BLaER1 treated with 17β-estradiol and CSF1 and Interleukin-3, amounts not matched to agents 10 nM and 100 nM (cell line): ENCODE measurements at regions not wholly inside any gene's neighbourhood (a gene's known extent, or its start where the extent isn't known, plus 50 kb on each side); places are given as distances from the start of the nearest gene placed in this dataset.

Source experiments
- H3K27ac ChIP-seq, 11 experiments: shearing (Covaris generic); formaldehyde crosslinking; 2 replicates each; pipeline ENCODE4 v1.8.1; 2022
- H3K27me3 ChIP-seq, 11 experiments: shearing (Covaris generic); formaldehyde crosslinking; 2 replicates each; pipeline ENCODE4 v1.8.1; 2022
- H3K36me3 ChIP-seq, 11 experiments: shearing (Covaris generic); formaldehyde crosslinking; 2 replicates each; pipeline ENCODE4 v1.8.1; 2022
- H3K4me1 ChIP-seq, 10 experiments: shearing (Covaris generic); formaldehyde crosslinking; 2 replicates each; pipeline ENCODE4 v1.8.1; 2022
- H3K4me2 ChIP-seq, 11 experiments: shearing (Covaris generic); formaldehyde crosslinking; 2 replicates each; pipeline ENCODE4 v1.8.1; 2022
- H3K4me3 ChIP-seq, 10 experiments: shearing (Covaris generic); formaldehyde crosslinking; 2 replicates each; pipeline ENCODE4 v1.8.1; 2022
- H3K9ac ChIP-seq, 11 experiments: shearing (Covaris generic); formaldehyde crosslinking; 2 replicates each; pipeline ENCODE4 v1.8.1; 2022
- H3K9me3 ChIP-seq, 11 experiments: shearing (Covaris generic); formaldehyde crosslinking; replicated peaks in 1 of 11; 2 replicates each; pipeline ENCODE4 v1.8.1; 2022
- H4K20me1 ChIP-seq, 11 experiments: shearing (Covaris generic); formaldehyde crosslinking; 2 replicates each; pipeline ENCODE4 v1.8.1; 2022
- Cebpa-rat ChIP-seq, 11 experiments: shearing (Covaris generic); IDR thresholded peaks; 2 replicates each; pipeline ENCODE4 v1.8.1; 2022

DNA sequence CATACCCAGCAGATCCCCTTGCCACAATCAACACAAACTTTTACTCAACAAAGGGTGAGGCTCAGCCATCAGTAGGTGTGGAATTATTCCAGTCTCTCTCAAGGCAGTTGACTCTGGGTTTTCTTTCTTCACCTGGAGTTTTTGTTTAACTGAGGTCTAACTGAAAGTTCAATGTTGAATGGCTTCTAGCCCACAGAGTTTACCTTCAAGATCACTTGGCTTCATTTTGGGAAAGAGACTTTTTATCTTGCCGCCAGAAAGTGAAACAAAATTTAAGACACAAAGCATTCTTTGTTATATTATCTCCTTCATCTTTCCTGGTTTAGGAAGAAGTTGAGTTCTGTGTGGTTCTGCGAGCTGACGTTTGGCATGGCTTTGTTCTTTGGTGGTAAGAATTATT, 83.8 kb upstream of the RASGEF1B start:
- Histone ChIP-seq H3K4me2 (no peak overlapping the region), H3K36me3 (no peaks in the 10 kb centered on the region), H3K27me3 (no peaks in the 10 kb centered on the region), H4K20me1 (no peaks in the 10 kb centered on the region), H3K9me3 (no peaks in the 10 kb centered on the region; a peak in 4 of 22 replicates), H3K27ac (no peak overlapping the region), H3K4me3 (no peak overlapping the region), H3K4me1 (peaks cover 9 to 24% (median 15%) of the 10 kb centered on the region in 10 experiments; a peak in 19 of 20 replicates), H3K9ac (no peak overlapping the region)
- TF ChIP-seq Cebpa-rat (IDR thresholded peaks at IDR 0.05), result no peak

DNA sequence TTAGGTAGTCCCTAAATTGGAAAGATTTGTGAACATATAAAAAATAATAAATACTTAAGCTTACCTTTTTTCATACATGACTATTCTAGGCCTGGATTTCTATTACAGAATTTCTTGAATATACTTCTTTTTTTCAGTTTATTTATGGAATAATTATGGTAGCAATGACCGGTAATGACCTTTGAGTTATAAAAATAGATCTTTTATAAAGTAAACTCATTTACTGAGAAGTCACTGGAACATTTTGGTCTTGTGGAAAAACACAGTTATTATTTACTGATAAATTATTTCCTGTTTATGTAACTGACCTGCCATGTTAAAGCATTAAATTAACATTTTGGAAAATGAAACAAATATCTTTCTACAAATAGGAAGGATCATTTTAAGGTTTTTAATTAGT, 80.4 kb upstream of the RASGEF1B start:
- no peak overlapping the region for H3K4me3 ChIP-seq
- no peaks in the 10 kb centered on the region for H3K27me3 ChIP-seq
- no peaks in the 10 kb centered on the region; a peak in 2 of 22 replicates for H3K9me3 ChIP-seq
- H3K36me3 ChIP-seq, result no peaks in the 10 kb centered on the region
- peak overlapping the region in 1 of 11 experiments; percentile 71; a peak in 1 of 22 replicates for H3K4me2 ChIP-seq
- H4K20me1 ChIP-seq, result no peaks in the 10 kb centered on the region
- no peak overlapping the region for H3K27ac ChIP-seq
- no peak overlapping the region for H3K9ac ChIP-seq
- H3K4me1 ChIP-seq, result peaks cover 7 to 12% (median 9%) of the 10 kb centered on the region in 10 experiments; a peak in 17 of 20 replicates
- TF ChIP-seq Cebpa-rat (IDR thresholded peaks at IDR 0.05), result no peak

GRCh38 chr4:81550388-81550859, 78.7 kb upstream of the RASGEF1B start:
- no peak overlapping the region for H3K4me3 ChIP-seq
- H3K9ac ChIP-seq, result no peak overlapping the region
- H3K27me3 ChIP-seq, result no peaks in the 10 kb centered on the region
- no peak overlapping the region for H3K27ac ChIP-seq
- H3K4me2 ChIP-seq, result no peak overlapping the region
- TF ChIP-seq Cebpa-rat (IDR thresholded peaks at IDR 0.05), result no peak
- H4K20me1 ChIP-seq, result no peaks in the 10 kb centered on the region
- H3K4me1 ChIP-seq, result peaks cover 7 to 12% (median 9%) of the 10 kb centered on the region in 10 experiments; a peak in 17 of 20 replicates
- no peaks in the 10 kb centered on the region; a peak in 2 of 22 replicates for H3K9me3 ChIP-seq
- H3K36me3 ChIP-seq, result no peaks in the 10 kb centered on the region

DNA sequence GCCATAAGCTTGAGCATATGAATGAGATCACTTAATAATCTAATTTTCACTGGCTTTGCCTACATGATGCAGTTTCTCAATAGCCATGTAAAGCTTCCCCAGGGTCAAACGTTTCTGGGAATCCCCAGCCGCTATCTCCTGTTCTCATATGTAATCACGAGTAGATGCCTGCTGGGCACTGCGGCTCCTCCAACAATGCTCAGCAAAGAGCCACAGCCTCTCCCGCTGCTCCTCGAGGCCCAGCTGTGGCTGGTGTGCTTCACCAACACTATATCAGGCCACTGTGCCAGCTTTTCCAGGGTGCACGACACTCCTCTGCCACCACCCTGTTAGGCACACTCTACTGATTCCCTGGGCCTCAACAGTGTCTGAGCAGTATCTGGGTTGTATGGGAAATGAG, 78.3 kb upstream of the RASGEF1B start:
- no peaks in the 10 kb centered on the region for H3K36me3 ChIP-seq
- H3K9me3 ChIP-seq, result no peaks in the 10 kb centered on the region; a peak in 2 of 22 replicates
- no peaks in the 10 kb centered on the region for H4K20me1 ChIP-seq
- H3K27me3 ChIP-seq, result no peaks in the 10 kb centered on the region
- H3K4me2 ChIP-seq, result no peak overlapping the region
- peaks cover 7 to 12% (median 9%) of the 10 kb centered on the region in 10 experiments; a peak in 17 of 20 replicates for H3K4me1 ChIP-seq
- no peak for TF ChIP-seq Cebpa-rat (IDR thresholded peaks at IDR 0.05)
- no peak overlapping the region for H3K27ac ChIP-seq
- no peak overlapping the region for H3K4me3 ChIP-seq
- H3K9ac ChIP-seq, result no peak overlapping the region

GRCh38 chr4:81546777-81547176, 75.1 kb upstream of the RASGEF1B start:
- H3K27me3 ChIP-seq, result no peaks in the 10 kb centered on the region
- H3K36me3 ChIP-seq, result no peaks in the 10 kb centered on the region
- TF ChIP-seq Cebpa-rat (IDR thresholded peaks at IDR 0.05), result no peak
- H3K4me1 ChIP-seq, result no peaks in the 10 kb centered on the region
- H3K4me2 ChIP-seq, result no peak overlapping the region
- H3K9me3 ChIP-seq, result peaks cover 0 to 15% (median 5%) of the 10 kb centered on the region in 11 experiments; a peak in 11 of 22 replicates
- H3K27ac ChIP-seq, result no peak overlapping the region
- no peaks in the 10 kb centered on the region for H4K20me1 ChIP-seq
- no peak overlapping the region for H3K9ac ChIP-seq
- no peak overlapping the region for H3K4me3 ChIP-seq

DNA sequence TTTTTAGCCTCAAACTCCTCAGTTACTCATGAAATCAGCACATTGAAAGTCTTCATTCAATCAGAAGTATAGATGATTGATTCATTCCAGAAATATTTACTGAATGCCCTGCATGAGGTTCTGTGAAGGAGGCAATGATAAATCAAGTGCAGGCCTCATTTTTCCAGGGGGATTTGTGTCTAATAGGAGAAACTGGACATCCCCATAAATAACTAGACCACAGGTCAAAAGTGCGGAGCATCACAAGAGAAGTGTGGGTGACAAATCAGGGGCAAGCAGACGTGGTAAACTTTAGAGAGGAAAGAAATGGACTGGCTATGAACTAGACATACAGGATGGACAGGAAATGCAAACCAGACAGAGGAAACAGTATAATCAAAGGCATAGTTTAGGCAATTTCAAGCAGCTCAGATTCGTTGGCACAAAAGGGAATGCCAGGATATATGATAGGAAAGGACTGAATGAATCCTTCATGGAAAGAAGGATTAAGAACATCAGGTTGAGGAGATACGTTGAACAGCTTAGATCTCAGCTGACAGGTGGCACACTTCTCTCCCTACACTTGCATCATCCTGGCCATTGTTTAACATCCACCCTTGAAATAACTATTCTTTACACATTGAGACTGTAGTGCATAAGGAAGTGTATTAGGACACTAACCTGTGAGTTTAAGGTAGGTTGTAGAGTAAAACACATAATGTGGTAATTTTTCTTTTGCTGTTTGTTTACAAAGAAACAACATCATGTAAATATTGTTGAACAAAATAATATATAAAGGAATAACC, 69.6 kb upstream of the RASGEF1B start:
- peak overlapping the region in 2 of 11 experiments; percentile 3 to 5; a peak in 1 of 22 replicates for H3K4me2 ChIP-seq
- H3K4me1 ChIP-seq, result peaks cover 8 to 23% (median 9%) of the 10 kb centered on the region in 10 experiments; a peak in 15 of 20 replicates
- no peaks in the 10 kb centered on the region for H3K36me3 ChIP-seq
- no peak overlapping the region for H3K27ac ChIP-seq
- H3K27me3 ChIP-seq, result no peaks in the 10 kb centered on the region
- no peak for TF ChIP-seq Cebpa-rat (IDR thresholded peaks at IDR 0.05)
- H3K9me3 ChIP-seq, result peaks cover 0 to 15% (median 5%) of the 10 kb centered on the region in 11 experiments; a peak in 11 of 22 replicates
- no peak overlapping the region for H3K9ac ChIP-seq
- H4K20me1 ChIP-seq, result no peaks in the 10 kb centered on the region
- no peak overlapping the region for H3K4me3 ChIP-seq

DNA sequence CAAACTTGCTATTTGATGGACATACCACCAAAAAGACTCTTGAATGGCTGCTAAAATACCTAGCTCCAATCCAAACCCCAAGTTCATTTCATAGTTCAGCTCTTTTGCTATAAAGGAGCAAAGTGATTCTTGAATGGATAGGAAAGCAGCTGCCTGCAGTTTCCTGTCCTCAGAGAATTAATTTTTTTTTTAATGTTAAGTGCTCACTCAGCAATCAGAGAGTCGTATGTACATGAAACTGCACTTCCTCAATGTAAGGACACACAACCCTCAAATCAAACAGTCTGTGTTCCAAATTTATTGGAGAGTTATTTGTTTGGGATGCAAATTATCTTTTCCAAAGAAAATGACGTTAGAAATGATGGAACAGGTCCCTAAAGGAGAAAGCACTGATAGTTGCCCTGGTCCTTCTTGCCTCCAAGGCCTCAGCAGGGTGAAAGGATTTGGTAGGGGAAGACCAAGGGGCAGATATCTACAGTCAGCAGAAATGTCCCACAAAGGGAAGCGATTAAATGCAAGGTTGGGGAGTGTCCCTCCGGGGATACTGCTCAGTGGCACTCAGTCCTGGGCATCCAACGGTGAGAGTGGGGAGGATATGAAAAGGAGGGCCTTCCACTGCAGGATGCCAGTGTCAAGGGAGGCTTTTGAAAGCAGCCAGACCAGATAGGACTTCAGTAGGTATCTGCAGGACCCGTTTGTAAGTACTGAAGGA, 67.2 kb upstream of the RASGEF1B start:
- TF ChIP-seq Cebpa-rat (IDR thresholded peaks at IDR 0.05), result no peak
- H3K27me3 ChIP-seq, result no peaks in the 10 kb centered on the region
- H4K20me1 ChIP-seq, result no peaks in the 10 kb centered on the region
- H3K4me2 ChIP-seq, result peak overlapping the region in 10 of 11 experiments; percentile 2 to 74 (median 36); a peak in 17 of 22 replicates
- no peaks in the 10 kb centered on the region for H3K36me3 ChIP-seq
- peaks cover 8 to 23% (median 9%) of the 10 kb centered on the region in 10 experiments; a peak in 15 of 20 replicates for H3K4me1 ChIP-seq
- H3K4me3 ChIP-seq, result no peak overlapping the region
- peaks cover 0 to 11% (median 6%) of the 10 kb centered on the region in 11 experiments; a peak in 10 of 22 replicates for H3K9me3 ChIP-seq
- peak overlapping the region in 4 of 11 experiments; percentile 17 to 70 (median 54); a peak in 7 of 22 replicates for H3K27ac ChIP-seq
- H3K9ac ChIP-seq, result peak overlapping the region in 2 of 11 experiments; percentile 21 to 57; a peak in 2 of 22 replicates

GRCh38 chr4:81531410-81531809, 59.7 kb upstream of the RASGEF1B start:
- no peak overlapping the region for H3K4me2 ChIP-seq
- no peak overlapping the region for H3K27ac ChIP-seq
- TF ChIP-seq Cebpa-rat (IDR thresholded peaks at IDR 0.05), result no peak
- H3K9ac ChIP-seq, result no peak overlapping the region
- H3K27me3 ChIP-seq, result no peaks in the 10 kb centered on the region
- H3K4me3 ChIP-seq, result no peak overlapping the region
- H3K4me1 ChIP-seq, result no peaks in the 10 kb centered on the region
- peaks cover 27 to 38% (median 30%) of the 10 kb centered on the region in 11 experiments for H3K9me3 ChIP-seq
- no peaks in the 10 kb centered on the region for H4K20me1 ChIP-seq
- peaks cover 0 to 16% (median 0%) of the 10 kb centered on the region in 11 experiments; a peak in 3 of 22 replicates for H3K36me3 ChIP-seq

GRCh38 chr4:81528979-81529378, 57.3 kb upstream of the RASGEF1B start:
- Histone ChIP-seq H3K27ac (no peak overlapping the region), H4K20me1 (no peaks in the 10 kb centered on the region), H3K4me2 (no peak overlapping the region), H3K36me3 (peaks cover 0 to 16% (median 0%) of the 10 kb centered on the region in 11 experiments; a peak in 3 of 22 replicates), H3K4me1 (0 out of 20 replicates have a peak, but pooled peaks cover 0 to 2% (median 0%) of the 10 kb centered on the region in 10 experiments), H3K27me3 (no peaks in the 10 kb centered on the region), H3K9ac (no peak overlapping the region), H3K4me3 (no peak overlapping the region), H3K9me3 (peaks cover 29 to 44% (median 37%) of the 10 kb centered on the region in 11 experiments)
- TF ChIP-seq Cebpa-rat (IDR thresholded peaks at IDR 0.05), result no peak
